ENCODE measurements at regions not wholly inside any gene's neighbourhood (a gene's known extent, or its start where the extent isn't known, plus 50 kb on each side); places are given as distances from the start of the nearest gene placed in this dataset.

DNA sequence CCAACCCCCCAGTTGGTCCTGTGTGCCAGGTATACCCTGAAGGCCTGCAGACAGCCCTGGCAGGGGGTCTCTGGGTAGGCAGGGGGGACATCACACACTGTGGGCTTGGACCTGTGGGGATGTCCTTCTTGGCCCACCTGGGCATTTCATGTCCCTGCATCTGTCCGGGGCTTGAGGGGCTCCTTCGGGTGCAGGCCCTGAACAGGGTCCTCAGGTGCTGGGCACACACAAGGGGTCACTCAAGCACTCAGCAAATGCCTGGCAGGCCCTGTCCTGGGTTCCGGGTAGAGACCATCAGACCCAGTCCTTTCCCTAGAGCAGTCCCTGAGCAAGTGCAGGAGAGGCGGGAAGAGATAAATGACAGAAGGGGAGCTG lies 70.5 kb upstream of the WNT11 start:
- TF ChIP-seq, protein P1, sequence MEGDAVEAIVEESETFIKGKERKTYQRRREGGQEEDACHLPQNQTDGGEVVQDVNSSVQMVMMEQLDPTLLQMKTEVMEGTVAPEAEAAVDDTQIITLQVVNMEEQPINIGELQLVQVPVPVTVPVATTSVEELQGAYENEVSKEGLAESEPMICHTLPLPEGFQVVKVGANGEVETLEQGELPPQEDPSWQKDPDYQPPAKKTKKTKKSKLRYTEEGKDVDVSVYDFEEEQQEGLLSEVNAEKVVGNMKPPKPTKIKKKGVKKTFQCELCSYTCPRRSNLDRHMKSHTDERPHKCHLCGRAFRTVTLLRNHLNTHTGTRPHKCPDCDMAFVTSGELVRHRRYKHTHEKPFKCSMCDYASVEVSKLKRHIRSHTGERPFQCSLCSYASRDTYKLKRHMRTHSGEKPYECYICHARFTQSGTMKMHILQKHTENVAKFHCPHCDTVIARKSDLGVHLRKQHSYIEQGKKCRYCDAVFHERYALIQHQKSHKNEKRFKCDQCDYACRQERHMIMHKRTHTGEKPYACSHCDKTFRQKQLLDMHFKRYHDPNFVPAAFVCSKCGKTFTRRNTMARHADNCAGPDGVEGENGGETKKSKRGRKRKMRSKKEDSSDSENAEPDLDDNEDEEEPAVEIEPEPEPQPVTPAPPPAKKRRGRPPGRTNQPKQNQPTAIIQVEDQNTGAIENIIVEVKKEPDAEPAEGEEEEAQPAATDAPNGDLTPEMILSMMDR (IDR thresholded peaks at IDR 0.05): no peak
- TF ChIP-seq EP300 (IDR thresholded peaks at IDR 0.05): no peak
